Gastrocnemius medialis (tissue), 4 donors: ENCODE measurements at regions not wholly inside any gene's neighbourhood (a gene's known extent, or its start where the extent isn't known, plus 50 kb on each side); places are given as distances from the start of the nearest gene placed in this dataset.

ENCODE experiments used
- CTCF ChIP-seq, 5 experiments: fragments of 450-650 bp in 3 of 5; fragments of 200-600 bp in 2 of 5; sonication (generic) in 2 of 5; IDR thresholded peaks in 4 of 5; conservative IDR thresholded peaks in 1 of 5; 1 replicate in 4 of 5; 2 replicates in 1 of 5; pipeline ENCODE4 v1.5.1; 2016 to 2019; ENCODE audit warnings: antibody characterized with exemption in 5 of 5, mild to moderate bottlenecking in 3 of 5, moderate library complexity in 3 of 5
- POLR2A ChIP-seq, 2 donors: fragments of 450-650 bp; IDR thresholded peaks; one replicate each; pipeline ENCODE4 v1.6.1; 2017; ENCODE audit warnings: antibody characterized with exemption in 2 of 2, mild to moderate bottlenecking in 2 of 2, moderate library complexity in 2 of 2

GRCh38 chr7:84913731-84914130 is 273.1 kb downstream of the SEMA3D start:
- TF ChIP-seq CTCF (IDR thresholded peaks at IDR 0.05 in 4 of 5, conservative IDR thresholded peaks at IDR 0.05 in 1 of 5): no peak
- no peak for TF ChIP-seq POLR2A (IDR thresholded peaks at IDR 0.05)
